K562 (cell line): ENCODE measurements at regions not wholly inside any gene's neighbourhood (a gene's known extent, or its start where the extent isn't known, plus 50 kb on each side); places are given as distances from the start of the nearest gene placed in this dataset.

ENCODE experiments used
- ATF6 ChIP-seq: sonication (generic); formaldehyde crosslinking; IDR thresholded peaks from 2 replicates; pipeline ENCODE4 v1.4.0; 2020; ENCODE audit warnings: mild to moderate bottlenecking, missing genetic modification reagents
- CBX2 ChIP-seq: fragments of 200-600 bp; sonication (generic); IDR thresholded peaks from one replicate; pipeline ENCODE4 v1.6.1; 2012; ENCODE audit warnings: mild to moderate bottlenecking, low read length, inconsistent platforms; ENCODE audit not compliant: insufficient read depth, poor library complexity, severe bottlenecking
- EZH2 ChIP-seq: IDR thresholded peaks from 2 replicates; pipeline ENCODE4 v1.6.1; 2012; ENCODE audit warnings: low read depth, mild to moderate bottlenecking, inconsistent platforms, low read length, borderline replicate concordance
- GTF3C2 ChIP-seq: IDR thresholded peaks from 3 replicates; pipeline ENCODE4 v1.6.1; 2011; ENCODE audit warnings: borderline replicate concordance, mild to moderate bottlenecking, moderate library complexity; ENCODE audit not compliant: insufficient read length; ENCODE audit errors: extremely low read depth
- ILK ChIP-seq: fragments of 450-650 bp; IDR thresholded peaks from 2 replicates; pipeline ENCODE4 v1.6.1; 2016; ENCODE audit warnings: missing genetic modification characterization, low read depth, mild to moderate bottlenecking, missing compliant biosample characterization, moderate library complexity, borderline replicate concordance
- MNT ChIP-seq, 2 experiments: fragments of 450-650 bp; conservative IDR thresholded peaks; 2 replicates each; pipeline ENCODE4 v1.6.1; 2017; ENCODE audit warnings: mild to moderate bottlenecking in 2 of 2, moderate library complexity in 2 of 2
- POLR2AphosphoS5 ChIP-seq: IDR thresholded peaks from 2 replicates; pipeline ENCODE4 v1.6.1; 2011; ENCODE audit warnings: mild to moderate bottlenecking, low read depth, low read length, moderate library complexity; ENCODE audit not compliant: control insufficient read depth, insufficient read depth
- TCF7L2 ChIP-seq: fragments of 150-350 bp; IDR thresholded peaks from 2 replicates; pipeline ENCODE4 v1.6.1; 2016; ENCODE audit warnings: low read depth, mild to moderate bottlenecking, low read length, moderate library complexity

- TF ChIP-seq GTF3C2, result no peak
- no peak for TF ChIP-seq POLR2AphosphoS5
- no peak for TF ChIP-seq EZH2
- TF ChIP-seq CBX2, result no peak
- TF ChIP-seq MNT (conservative IDR thresholded peaks at IDR 0.05), result no peak
- TF ChIP-seq TCF7L2, result no peak
- no peak for TF ChIP-seq ATF6
- TF ChIP-seq ILK (tag), result no peak
Observed at GRCh38 chr6:80454661-80455365, 348.3 kb downstream of the BCKDHB start.
